MM.1S (cell line): ENCODE measurements at regions not wholly inside any gene's neighbourhood (a gene's known extent, or its start where the extent isn't known, plus 50 kb on each side); places are given as distances from the start of the nearest gene placed in this dataset.

ENCODE experiments used
- EZH2 ChIP-seq: fragments of 300-600 bp; sonication (generic); optimal IDR thresholded peaks from 2 replicates; pipeline ENCODE3; 2017; ENCODE audit warnings: low read depth, mild to moderate bottlenecking, antibody characterized with exemption, low read length, mixed read lengths
- EZH2phosphoT487 ChIP-seq: fragments of 300-600 bp; sonication (generic); IDR thresholded peaks from 2 replicates; pipeline ENCODE4 v1.6.1; 2018; ENCODE audit warnings: antibody characterized with exemption, low read length
- TF ChIP-seq, protein P1 (sequence below): fragments of 300-600 bp; sonication (generic); IDR thresholded peaks from 2 replicates; pipeline ENCODE4 v1.5.1; 2016; ENCODE audit warnings: antibody characterized with exemption, low read length, mixed read lengths

DNA sequence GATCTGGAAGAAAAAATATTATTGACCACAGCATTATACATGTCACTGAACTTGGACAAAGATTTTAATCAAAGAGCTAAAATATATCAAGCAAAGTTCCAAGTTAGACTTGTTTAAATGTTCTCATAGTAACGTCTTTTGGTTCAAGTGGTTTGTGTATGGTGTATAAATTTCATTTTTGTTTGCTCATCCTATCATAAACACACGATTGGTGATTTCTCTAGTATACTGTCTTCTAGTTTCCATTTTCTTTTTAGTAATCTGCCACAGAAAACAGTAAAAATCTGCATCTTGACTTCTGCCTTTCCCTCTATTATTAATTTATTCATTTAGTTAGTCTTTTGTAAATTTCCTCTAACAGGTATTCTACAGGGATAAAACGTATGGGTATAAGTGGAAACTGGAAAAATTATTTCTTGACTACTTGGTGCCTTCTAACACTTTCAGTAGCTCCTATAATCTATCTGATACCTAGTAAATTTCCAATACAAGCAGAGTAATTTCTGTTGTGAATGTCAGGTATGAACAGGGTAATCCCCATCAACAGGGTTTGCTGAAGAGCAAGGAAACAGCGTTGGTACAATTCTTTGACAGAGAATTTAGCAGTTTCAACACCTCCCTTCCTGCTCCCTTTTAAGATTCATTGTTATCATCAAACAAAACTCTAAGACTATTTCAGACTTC, 268.0 kb downstream of the PTPRC start:
- TF ChIP-seq, protein P1, sequence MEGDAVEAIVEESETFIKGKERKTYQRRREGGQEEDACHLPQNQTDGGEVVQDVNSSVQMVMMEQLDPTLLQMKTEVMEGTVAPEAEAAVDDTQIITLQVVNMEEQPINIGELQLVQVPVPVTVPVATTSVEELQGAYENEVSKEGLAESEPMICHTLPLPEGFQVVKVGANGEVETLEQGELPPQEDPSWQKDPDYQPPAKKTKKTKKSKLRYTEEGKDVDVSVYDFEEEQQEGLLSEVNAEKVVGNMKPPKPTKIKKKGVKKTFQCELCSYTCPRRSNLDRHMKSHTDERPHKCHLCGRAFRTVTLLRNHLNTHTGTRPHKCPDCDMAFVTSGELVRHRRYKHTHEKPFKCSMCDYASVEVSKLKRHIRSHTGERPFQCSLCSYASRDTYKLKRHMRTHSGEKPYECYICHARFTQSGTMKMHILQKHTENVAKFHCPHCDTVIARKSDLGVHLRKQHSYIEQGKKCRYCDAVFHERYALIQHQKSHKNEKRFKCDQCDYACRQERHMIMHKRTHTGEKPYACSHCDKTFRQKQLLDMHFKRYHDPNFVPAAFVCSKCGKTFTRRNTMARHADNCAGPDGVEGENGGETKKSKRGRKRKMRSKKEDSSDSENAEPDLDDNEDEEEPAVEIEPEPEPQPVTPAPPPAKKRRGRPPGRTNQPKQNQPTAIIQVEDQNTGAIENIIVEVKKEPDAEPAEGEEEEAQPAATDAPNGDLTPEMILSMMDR = no peak
- TF ChIP-seq EZH2 (no peak), EZH2phosphoT487 (no peak)
